SU-DHL-6 (cell line): ENCODE measurements at regions not wholly inside any gene's neighbourhood (a gene's known extent, or its start where the extent isn't known, plus 50 kb on each side); places are given as distances from the start of the nearest gene placed in this dataset.

Source experiments
- CTCF ChIP-seq: fragments of 200-600 bp; sonication (generic); IDR thresholded peaks from one replicate; pipeline ENCODE4 v1.5.1; 2017; ENCODE audit warnings: antibody characterized with exemption, mild to moderate bottlenecking, low read length, moderate library complexity; ENCODE audit not compliant: insufficient read depth, poor library complexity, severe bottlenecking
- EZH2phosphoT487 ChIP-seq: fragments of 200-600 bp; sonication (generic), shearing (Covaris generic); conservative IDR thresholded peaks from 2 replicates; pipeline ENCODE4 v1.6.1; 2018; ENCODE audit warnings: mild to moderate bottlenecking, antibody characterized with exemption, low read length, moderate library complexity, mixed read lengths

GRCh38 chr11:45577752-45578151 lies 87.7 kb downstream of the CHST1 start:
- TF ChIP-seq CTCF (no peak), EZH2phosphoT487 (no peak)
